NCI-H1092 (cell line): ENCODE measurements at regions not wholly inside any gene's neighbourhood (a gene's known extent, or its start where the extent isn't known, plus 50 kb on each side); places are given as distances from the start of the nearest gene placed in this dataset.

Experiments
- DNase-seq: peaks from one replicate; lab custom pipeline; 2025; lab: John Stamatoyannopoulos, UW

GRCh38 chr2:239470151-239470900 lies 69.5 kb upstream of the HDAC4 start:
- no peak for DNase-seq

- no peak for DNase-seq
Measured at GRCh38 chr2:239469106-239469960, 68.5 kb upstream of the HDAC4 start.

- no peak for DNase-seq
Measured at GRCh38 chr2:239468491-239469105, 67.8 kb upstream of the HDAC4 start.

- no peak for DNase-seq
Measured at GRCh38 chr2:239467956-239468490, 67.2 kb upstream of the HDAC4 start.

GRCh38 chr2:239467281-239467955 lies 66.6 kb upstream of the HDAC4 start:
- no peak for DNase-seq

GRCh38 chr2:239466755-239467271 lies 66.0 kb upstream of the HDAC4 start:
- no peak for DNase-seq

GRCh38 chr2:239466061-239466754 lies 65.4 kb upstream of the HDAC4 start:
- DNase-seq = no peak

GRCh38 chr2:239465017-239466001 lies 64.5 kb upstream of the HDAC4 start:
- DNase-seq = no peak

GRCh38 chr2:239464166-239465016 lies 63.6 kb upstream of the HDAC4 start:
- DNase-seq = no peak

- no peak for DNase-seq
Measured at GRCh38 chr2:239463541-239464165, 62.8 kb upstream of the HDAC4 start.

- no peak for DNase-seq
Measured at GRCh38 chr2:239462671-239463506, 62.1 kb upstream of the HDAC4 start.

GRCh38 chr2:239462191-239462515 lies 61.3 kb upstream of the HDAC4 start:
- no peak for DNase-seq

GRCh38 chr2:239461291-239462190 lies 60.7 kb upstream of the HDAC4 start:
- no peak for DNase-seq

GRCh38 chr2:239460780-239461179 lies 60.0 kb upstream of the HDAC4 start:
- no peak for DNase-seq

GRCh38 chr2:239459606-239460005 lies 58.8 kb upstream of the HDAC4 start:
- no peak for DNase-seq

GRCh38 chr2:239459056-239459455 lies 58.2 kb upstream of the HDAC4 start:
- no peak for DNase-seq
